Breast epithelium (tissue), 4 donors: ENCODE measurements at regions not wholly inside any gene's neighbourhood (a gene's known extent, or its start where the extent isn't known, plus 50 kb on each side); places are given as distances from the start of the nearest gene placed in this dataset.

Experiments
- DNase-seq, 2 donors: peaks; one replicate each; pipeline ENCODE4 v3.0.0-alpha.2; 2019; ENCODE audit warnings: low spot score in 2 of 2
- H3K27ac ChIP-seq, 2 donors: fragments of 200-600 bp; sonication (generic) in 1 of 2; one replicate each; pipeline ENCODE4 v1.5.1; 2016 to 2019; ENCODE audit warnings: mild to moderate bottlenecking in 1 of 2
- H3K27me3 ChIP-seq, 2 donors: fragments of 200-600 bp; sonication (generic) in 1 of 2; one replicate each; pipeline versions ENCODE4 v1.5.1 to v1.6.0; 2017 to 2019; ENCODE audit warnings: control low read depth in 1 of 2, mild to moderate bottlenecking in 1 of 2
- H3K36me3 ChIP-seq: fragments of 200-600 bp; one replicate; pipeline ENCODE4 v1.5.1; 2019
- H3K4me1 ChIP-seq, 2 donors: fragments of 200-600 bp; sonication (generic); one replicate each; pipeline ENCODE4 v1.5.1; 2016 to 2019; ENCODE audit warnings: control low read depth in 1 of 2
- H3K4me3 ChIP-seq, 3 donors: fragments of 200-600 bp; sonication (generic); 1 replicate in 2 of 3; 2 replicates in 1 of 3; pipeline ENCODE4 v1.5.1; 2016 to 2019; ENCODE audit warnings: mild to moderate bottlenecking in 3 of 3, moderate library complexity in 2 of 3
- H3K9me3 ChIP-seq, 2 donors: fragments of 200-600 bp; sonication (generic) in 1 of 2; one replicate each; pipeline ENCODE4 v1.5.1; 2016 to 2019; ENCODE audit warnings: control low read depth in 1 of 2
- CTCF ChIP-seq, 3 donors: fragments of 450-650 bp; IDR thresholded peaks; one replicate each; pipeline ENCODE4 v1.5.1; 2016 to 2017; ENCODE audit warnings: antibody characterized with exemption in 3 of 3, mild to moderate bottlenecking in 3 of 3, moderate library complexity in 3 of 3
- POLR2A ChIP-seq: fragments of 450-650 bp; IDR thresholded peaks from one replicate; pipeline ENCODE4 v1.6.1; 2016; ENCODE audit warnings: antibody characterized with exemption, mild to moderate bottlenecking, moderate library complexity
- POLR2AphosphoS5 ChIP-seq, 3 donors: sonication (generic); formaldehyde crosslinking; IDR thresholded peaks; one replicate each; pipeline ENCODE4 v1.6.1; 2017; ENCODE audit warnings: antibody characterized with exemption in 3 of 3
- intact Hi-C: fragments of 100-400 bp; cut with DNase I; formaldehyde crosslinking; loops from one replicate; pipeline ENCODE4 v1.15.1; 2023; ENCODE audit warnings: low total_unique reads

DNA sequence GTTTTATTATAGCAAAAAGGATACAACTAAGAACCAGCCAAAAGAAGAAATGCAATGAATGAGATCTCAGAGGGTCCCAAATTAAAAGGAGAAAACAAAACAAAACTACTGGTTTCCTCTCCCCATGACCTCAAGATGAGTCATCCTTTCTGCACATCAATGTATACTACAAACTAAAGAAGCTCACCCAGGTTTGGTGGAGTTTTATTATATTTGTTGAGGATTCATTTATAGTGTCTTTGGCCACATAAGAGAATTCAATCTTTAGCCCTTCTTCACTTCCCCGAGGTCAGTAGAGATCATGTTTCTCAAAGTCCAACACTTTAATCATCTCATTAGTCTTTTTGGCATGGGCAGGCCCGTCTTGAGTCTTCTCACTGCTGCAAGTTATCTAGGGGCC is 210.6 kb downstream of the SLC6A15 start:
- Histone ChIP-seq H3K4me3 (no peak overlapping the region), H3K27ac (no peak overlapping the region), H3K9me3 (no peaks in the 10 kb centered on the region), H3K36me3 (no peaks in the 10 kb centered on the region), H3K27me3 (no peaks in the 10 kb centered on the region), H3K4me1 (no peaks in the 10 kb centered on the region)
- intact Hi-C loops: no loop called here
- no peak for DNase-seq
- TF ChIP-seq CTCF (IDR thresholded peaks at IDR 0.05): no peak
- no peak for TF ChIP-seq POLR2A
- TF ChIP-seq POLR2AphosphoS5 (IDR thresholded peaks at IDR 0.05): no peak

GRCh38 chr12:84701041-84701440 is 211.6 kb downstream of the SLC6A15 start:
- Histone ChIP-seq H3K36me3 (no peaks in the 10 kb centered on the region), H3K4me3 (no peak overlapping the region), H3K9me3 (no peaks in the 10 kb centered on the region), H3K4me1 (no peaks in the 10 kb centered on the region), H3K27me3 (no peaks in the 10 kb centered on the region), H3K27ac (no peak overlapping the region)
- no peak for DNase-seq
- TF ChIP-seq POLR2A (no peak), POLR2AphosphoS5 (IDR thresholded peaks at IDR 0.05) (no peak), CTCF (IDR thresholded peaks at IDR 0.05) (no peak)
- intact Hi-C loops: no loop called here

GRCh38 chr12:84698576-84699333 is 213.8 kb downstream of the SLC6A15 start:
- intact Hi-C loops: no loop called here
- Histone ChIP-seq H3K9me3 (no peaks in the 10 kb centered on the region), H3K36me3 (no peaks in the 10 kb centered on the region), H3K4me3 (no peak overlapping the region), H3K4me1 (no peaks in the 10 kb centered on the region), H3K27me3 (no peaks in the 10 kb centered on the region), H3K27ac (no peak overlapping the region)
- no peak for DNase-seq
- TF ChIP-seq POLR2AphosphoS5 (IDR thresholded peaks at IDR 0.05) (no peak), POLR2A (no peak), CTCF (IDR thresholded peaks at IDR 0.05) (no peak)

- Histone ChIP-seq H3K4me3 (no peak overlapping the region), H3K27me3 (no peaks in the 10 kb centered on the region), H3K27ac (no peak overlapping the region), H3K4me1 (no peaks in the 10 kb centered on the region), H3K36me3 (no peaks in the 10 kb centered on the region), H3K9me3 (no peaks in the 10 kb centered on the region)
- intact Hi-C loops: no loop called here
- TF ChIP-seq POLR2A (no peak), POLR2AphosphoS5 (IDR thresholded peaks at IDR 0.05) (no peak), CTCF (IDR thresholded peaks at IDR 0.05) (no peak)
- DNase-seq: no peak
Observed at GRCh38 chr12:84696908-84697540, 215.6 kb downstream of the SLC6A15 start.

- H3K27me3 ChIP-seq: no peaks in the 10 kb centered on the region
- H3K27ac ChIP-seq: no peak overlapping the region
- no peaks in the 10 kb centered on the region for H3K4me1 ChIP-seq
- intact Hi-C loops: no loop called here
- no peaks in the 10 kb centered on the region for H3K9me3 ChIP-seq
- DNase-seq: no peak
- no peak overlapping the region for H3K4me3 ChIP-seq
- TF ChIP-seq POLR2AphosphoS5 (IDR thresholded peaks at IDR 0.05) (no peak), CTCF (IDR thresholded peaks at IDR 0.05) (no peak), POLR2A (no peak)
- H3K36me3 ChIP-seq: no peaks in the 10 kb centered on the region
Observed at GRCh38 chr12:84696281-84696680, 216.3 kb downstream of the SLC6A15 start.
